K562 (cell line): ENCODE measurements at regions not wholly inside any gene's neighbourhood (a gene's known extent, or its start where the extent isn't known, plus 50 kb on each side); places are given as distances from the start of the nearest gene placed in this dataset.

Experiments used
- TF ChIP-seq, protein P1 (sequence below): sonication (generic); formaldehyde crosslinking; IDR thresholded peaks from 2 replicates; pipeline ENCODE4 v1.9.0; 2022; ENCODE audit warnings: mild to moderate bottlenecking, missing genetic modification reagents
- TF ChIP-seq, protein P2 (sequence below): fragments of 450-650 bp; formaldehyde crosslinking; IDR thresholded peaks from 2 replicates; pipeline ENCODE4 v1.4.0; 2020; ENCODE audit warnings: mild to moderate bottlenecking, moderate library complexity

DNA sequence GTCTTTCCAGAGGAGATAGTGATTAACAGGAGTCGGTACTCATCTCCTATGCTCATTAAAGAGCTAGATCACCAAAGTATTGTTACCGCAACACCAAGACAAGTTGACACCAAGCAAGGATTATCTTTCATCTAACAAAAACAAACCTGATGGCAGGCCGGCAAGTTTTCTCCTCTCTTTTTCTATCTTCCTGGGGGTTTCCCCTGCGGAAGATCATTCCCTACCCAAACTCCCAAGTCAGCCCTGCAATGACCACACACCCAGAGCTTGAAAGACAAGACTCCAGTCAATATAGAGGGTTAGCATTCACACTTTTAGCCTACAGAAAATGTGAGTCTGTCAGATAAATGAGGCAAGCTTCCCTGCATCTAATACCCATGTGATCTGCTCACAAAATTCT lies 312.1 kb downstream of the SOX9 start:
- TF ChIP-seq, protein P1, sequence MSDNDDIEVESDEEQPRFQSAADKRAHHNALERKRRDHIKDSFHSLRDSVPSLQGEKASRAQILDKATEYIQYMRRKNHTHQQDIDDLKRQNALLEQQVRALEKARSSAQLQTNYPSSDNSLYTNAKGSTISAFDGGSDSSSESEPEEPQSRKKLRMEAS (CRISPR knock-in tag) = no peak
- TF ChIP-seq, protein P2, sequence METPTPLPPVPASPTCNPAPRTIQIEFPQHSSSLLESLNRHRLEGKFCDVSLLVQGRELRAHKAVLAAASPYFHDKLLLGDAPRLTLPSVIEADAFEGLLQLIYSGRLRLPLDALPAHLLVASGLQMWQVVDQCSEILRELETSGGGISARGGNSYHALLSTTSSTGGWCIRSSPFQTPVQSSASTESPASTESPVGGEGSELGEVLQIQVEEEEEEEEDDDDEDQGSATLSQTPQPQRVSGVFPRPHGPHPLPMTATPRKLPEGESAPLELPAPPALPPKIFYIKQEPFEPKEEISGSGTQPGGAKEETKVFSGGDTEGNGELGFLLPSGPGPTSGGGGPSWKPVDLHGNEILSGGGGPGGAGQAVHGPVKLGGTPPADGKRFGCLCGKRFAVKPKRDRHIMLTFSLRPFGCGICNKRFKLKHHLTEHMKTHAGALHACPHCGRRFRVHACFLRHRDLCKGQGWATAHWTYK (CRISPR knock-in tag) = no peak
